B cell (primary cell): ENCODE measurements at regions not wholly inside any gene's neighbourhood (a gene's known extent, or its start where the extent isn't known, plus 50 kb on each side); places are given as distances from the start of the nearest gene placed in this dataset.

Experiments
- EZH2 ChIP-seq: IDR thresholded peaks from 2 replicates; pipeline ENCODE4 v1.6.1; 2012; ENCODE audit warnings: borderline replicate concordance, low read depth, mild to moderate bottlenecking, moderate library complexity, low read length; ENCODE audit not compliant: insufficient read depth, poor library complexity, severe bottlenecking
- TF ChIP-seq, protein P1 (sequence below): fragments of 200-600 bp; IDR thresholded peaks from one replicate; pipeline ENCODE4 v1.8.0; 2022; ENCODE audit warnings: antibody characterized with exemption, mild to moderate bottlenecking

DNA sequence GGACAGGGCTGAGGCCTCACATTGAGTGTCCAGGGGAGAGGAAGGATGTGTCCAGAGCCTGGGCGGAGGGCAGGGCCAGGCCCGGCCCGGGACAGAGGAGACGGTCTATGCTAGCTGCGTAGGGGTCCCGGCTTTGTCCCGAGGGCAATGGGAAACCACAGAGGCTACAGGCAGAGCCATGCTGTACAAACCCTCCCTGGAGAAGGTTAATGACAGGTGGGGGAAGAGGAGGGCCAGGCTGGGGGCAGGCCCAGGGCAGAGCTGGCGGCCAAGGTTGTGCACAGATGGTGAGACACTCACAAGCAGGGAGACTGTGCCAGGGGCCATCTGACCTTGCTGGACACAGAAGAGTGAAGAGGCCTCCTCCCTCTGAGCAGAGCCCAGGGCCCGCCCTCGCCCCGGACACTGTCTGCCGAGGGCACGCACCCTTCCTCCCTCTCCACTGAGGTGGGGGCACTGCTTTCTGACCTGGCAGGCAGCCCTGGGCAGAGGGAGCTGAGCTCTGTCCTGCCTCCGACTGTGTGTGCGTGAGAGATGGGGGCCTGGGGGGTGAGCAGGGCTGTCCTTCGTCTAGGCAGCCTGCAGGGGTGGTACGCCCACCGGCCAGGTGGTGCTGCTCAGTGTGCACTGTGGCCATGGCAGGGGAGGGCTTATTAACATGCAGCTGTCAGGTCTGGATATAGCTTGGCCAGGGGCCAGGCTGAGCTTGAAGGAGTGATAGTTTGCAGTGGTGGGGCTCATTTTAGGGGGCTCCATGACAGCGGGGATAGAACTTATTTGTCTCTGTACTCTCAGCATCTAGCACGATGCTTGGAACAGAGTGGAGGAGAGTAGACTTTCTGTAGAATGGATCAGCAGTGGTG lies 75.7 kb upstream of the LRPAP1 start:
- TF ChIP-seq, protein P1, sequence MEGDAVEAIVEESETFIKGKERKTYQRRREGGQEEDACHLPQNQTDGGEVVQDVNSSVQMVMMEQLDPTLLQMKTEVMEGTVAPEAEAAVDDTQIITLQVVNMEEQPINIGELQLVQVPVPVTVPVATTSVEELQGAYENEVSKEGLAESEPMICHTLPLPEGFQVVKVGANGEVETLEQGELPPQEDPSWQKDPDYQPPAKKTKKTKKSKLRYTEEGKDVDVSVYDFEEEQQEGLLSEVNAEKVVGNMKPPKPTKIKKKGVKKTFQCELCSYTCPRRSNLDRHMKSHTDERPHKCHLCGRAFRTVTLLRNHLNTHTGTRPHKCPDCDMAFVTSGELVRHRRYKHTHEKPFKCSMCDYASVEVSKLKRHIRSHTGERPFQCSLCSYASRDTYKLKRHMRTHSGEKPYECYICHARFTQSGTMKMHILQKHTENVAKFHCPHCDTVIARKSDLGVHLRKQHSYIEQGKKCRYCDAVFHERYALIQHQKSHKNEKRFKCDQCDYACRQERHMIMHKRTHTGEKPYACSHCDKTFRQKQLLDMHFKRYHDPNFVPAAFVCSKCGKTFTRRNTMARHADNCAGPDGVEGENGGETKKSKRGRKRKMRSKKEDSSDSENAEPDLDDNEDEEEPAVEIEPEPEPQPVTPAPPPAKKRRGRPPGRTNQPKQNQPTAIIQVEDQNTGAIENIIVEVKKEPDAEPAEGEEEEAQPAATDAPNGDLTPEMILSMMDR, result no peak
- no peak for TF ChIP-seq EZH2
